Endothelial cell of umbilical vein (primary cell): ENCODE measurements at regions not wholly inside any gene's neighbourhood (a gene's known extent, or its start where the extent isn't known, plus 50 kb on each side); places are given as distances from the start of the nearest gene placed in this dataset.

Experiments
- BruUV-seq: library from RNA; stranded (reverse); fragments of 400-500 nt; replicated peaks from 2 replicates; lab custom pipeline; 2021; lab: Mats Ljungman, UMichigan
- CTCF ChIA-PET: fragments of 300-600, 350-600 bp; sonication (Branson Sonifier 250); formaldehyde crosslinking; loops from one replicate; lab custom pipeline; 2021; ENCODE audit warnings: antibody characterized with exemption, inconsistent platforms; lab: Charles Lee
- POLR2A ChIA-PET: fragments of 300-600, 350-600 bp; sonication (Branson Sonifier 250); formaldehyde crosslinking; loops from one replicate; lab custom pipeline; 2021; ENCODE audit warnings: antibody characterized with exemption, inconsistent platforms; lab: Charles Lee
- DNase-seq: peaks from one replicate; pipeline ENCODE4 v3.0.0-alpha.2; 2011; ENCODE audit warnings: low read depth, low spot score
- FAIRE-seq: peaks from 2 replicates; lab custom pipeline; 2011; peaks lifted over from hg19 to GRCh38; lab: Jason Lieb, UNC
- H2AFZ ChIP-seq: 2 replicates; pipeline ENCODE4 v1.6.0; 2012; ENCODE audit warnings: low read depth, low read length, control low read depth, inconsistent platforms
- H3K27ac ChIP-seq: 2 replicates; pipeline ENCODE4 v1.5.1; 2011; ENCODE audit warnings: low read depth, mild to moderate bottlenecking, control low read depth, low read length, moderate library complexity; ENCODE audit not compliant: insufficient read depth
- H3K27me3 ChIP-seq, 2 experiments: 2 replicates each; pipeline versions ENCODE4 v1.6.0 to v1.6.1; 2011; ENCODE audit warnings: low read length in 2 of 2, mixed read lengths in 1 of 2; ENCODE audit not compliant: control insufficient read depth in 2 of 2, insufficient read depth in 2 of 2
- H3K36me3 ChIP-seq, 2 experiments: 2 replicates in 1 of 2; 3 replicates in 1 of 2; pipeline ENCODE4 v1.5.1; 2011; ENCODE audit warnings: low read length in 2 of 2, mild to moderate bottlenecking in 1 of 2, moderate library complexity in 1 of 2; ENCODE audit not compliant: control insufficient read depth in 2 of 2, insufficient read depth in 2 of 2; ENCODE audit errors: extremely low read depth in 1 of 2
- H3K4me1 ChIP-seq: 3 replicates; pipeline ENCODE4 v1.5.1; 2011; ENCODE audit warnings: mild to moderate bottlenecking, low read length; ENCODE audit not compliant: control insufficient read depth, insufficient read depth; ENCODE audit errors: extremely low read depth
- H3K4me2 ChIP-seq: 2 replicates; pipeline ENCODE4 v1.6.1; 2011; ENCODE audit warnings: low read length, control low read depth, mixed read lengths; ENCODE audit not compliant: insufficient read depth
- H3K4me3 ChIP-seq, 3 experiments: fragments of 200-600 bp in 1 of 3; sonication (generic), shearing (Covaris generic) in 1 of 3; replicated peaks in 1 of 3; 2 replicates each; pipeline ENCODE4 v1.5.1; 2011 to 2016; ENCODE audit warnings: control low read depth in 3 of 3, low read length in 3 of 3, mild to moderate bottlenecking in 2 of 3, inconsistent platforms in 1 of 3, low read depth in 1 of 3, moderate library complexity in 1 of 3; ENCODE audit not compliant: insufficient read depth in 1 of 3
- H3K79me2 ChIP-seq: 2 replicates; pipeline ENCODE4 v1.6.0; 2012; ENCODE audit warnings: low read length, inconsistent platforms; ENCODE audit not compliant: control insufficient read depth, insufficient read depth
- H3K9ac ChIP-seq: replicated peaks from 2 replicates; pipeline ENCODE3; 2011; ENCODE audit warnings: low read length, control low read depth; ENCODE audit not compliant: insufficient read depth; ENCODE audit errors: extremely low read depth
- H3K9me1 ChIP-seq: replicated peaks from 3 replicates; pipeline ENCODE4 v1.6.0; 2011; ENCODE audit warnings: mild to moderate bottlenecking, low read length; ENCODE audit not compliant: control insufficient read depth, insufficient read depth; ENCODE audit errors: extremely low read depth
- H3K9me3 ChIP-seq: replicated peaks from 2 replicates; pipeline ENCODE4 v1.5.1; 2012; ENCODE audit warnings: low read length, inconsistent platforms; ENCODE audit not compliant: control insufficient read depth, insufficient read depth
- H4K20me1 ChIP-seq: replicated peaks from 2 replicates; pipeline ENCODE3; 2011; ENCODE audit warnings: mild to moderate bottlenecking, low read length; ENCODE audit not compliant: control insufficient read depth, insufficient read depth; ENCODE audit errors: extremely low read depth
- EZH2 ChIP-seq: IDR thresholded peaks from 2 replicates; pipeline ENCODE4 v1.6.1; 2012; ENCODE audit warnings: borderline replicate concordance, low read depth, mild to moderate bottlenecking, moderate library complexity, low read length, inconsistent platforms; ENCODE audit not compliant: severe bottlenecking
- FOS ChIP-seq: IDR thresholded peaks from 2 replicates; pipeline ENCODE4 v1.6.1; 2011; ENCODE audit warnings: mild to moderate bottlenecking, low read length, moderate library complexity, borderline replicate concordance; ENCODE audit not compliant: insufficient read depth
- GATA2 ChIP-seq: IDR thresholded peaks from 2 replicates; pipeline ENCODE4 v1.7.0; 2011; ENCODE audit warnings: low read depth, mild to moderate bottlenecking, moderate library complexity, mixed read lengths, low read length; ENCODE audit not compliant: insufficient read length, insufficient read depth
- JUN ChIP-seq: IDR thresholded peaks from 2 replicates; pipeline ENCODE4 v1.6.1; 2011; ENCODE audit warnings: borderline replicate concordance, low read depth; ENCODE audit not compliant: insufficient read length, insufficient read depth
- MAX ChIP-seq: IDR thresholded peaks from 2 replicates; pipeline ENCODE4 v1.6.1; 2011; ENCODE audit not compliant: insufficient read depth, insufficient read length
- MYC ChIP-seq: IDR thresholded peaks from one replicate; pipeline ENCODE4 v1.6.1; 2011; ENCODE audit warnings: mild to moderate bottlenecking, low read depth, low read length
- POLR2A ChIP-seq: IDR thresholded peaks from 2 replicates; pipeline ENCODE4 v1.6.1; 2012; ENCODE audit warnings: low read depth, mild to moderate bottlenecking, control low read depth, low read length
- dilution Hi-C: fragments of 300-500 bp; cut with MboI; formaldehyde crosslinking; loops from one replicate; pipeline ENCODE4 v1.15.0; 2019; ENCODE audit warnings: low sequenced_read_pairs; ENCODE audit not compliant: extremely low pct_ligation_motif_present
- intact Hi-C: fragments of 100-400 bp; cut with micrococcal nuclease; formaldehyde crosslinking; loops from one replicate; pipeline ENCODE4 v1.10.0; 2022

DNA sequence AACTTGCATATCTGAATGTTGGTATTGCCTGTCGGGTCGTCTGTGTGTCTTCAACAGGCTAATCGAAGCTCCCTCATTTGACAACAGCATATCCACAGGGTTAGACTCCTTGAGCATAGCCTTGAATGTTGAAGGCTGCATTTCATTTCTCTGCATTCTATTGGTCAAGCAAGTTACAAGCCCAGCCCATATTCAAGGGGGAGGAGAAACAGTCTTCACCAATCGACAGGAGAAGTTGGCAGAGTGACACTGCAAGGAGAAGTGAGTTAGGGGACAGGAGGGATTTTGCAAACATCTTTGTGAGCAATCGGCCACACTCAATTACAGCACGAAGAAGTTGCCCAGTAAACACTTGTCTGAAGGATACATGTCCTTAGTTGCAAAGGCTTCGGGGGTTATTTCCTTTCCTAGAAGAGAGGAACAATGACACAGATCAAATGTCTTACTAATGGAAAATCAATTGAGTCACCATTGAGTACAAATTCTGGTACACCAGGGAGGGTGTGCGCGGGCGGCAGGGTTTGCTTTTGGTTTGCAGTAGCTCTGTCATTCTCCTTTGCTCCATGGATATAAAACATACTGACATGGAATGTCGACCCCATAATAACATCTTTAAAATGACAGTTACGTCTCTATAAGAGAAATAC is 60.6 kb upstream of the NT5E start:
- Histone ChIP-seq H4K20me1 (no peaks in the 10 kb centered on the region), H3K9me3 (no peaks in the 10 kb centered on the region), H3K27me3 (no peaks in the 10 kb centered on the region), H3K4me3 (no peak overlapping the region), H3K27ac (no peak overlapping the region), H2AFZ (no peak overlapping the region), H3K79me2 (no peaks in the 10 kb centered on the region), H3K9me1 (no peaks in the 10 kb centered on the region), H3K4me1 (peaks cover 15% of the 10 kb centered on the region), H3K4me2 (no peak overlapping the region), H3K36me3 (no peaks in the 10 kb centered on the region), H3K9ac (no peak overlapping the region)
- intact Hi-C loops (no loop called here), dilution Hi-C loops (no loop called here)
- ChIA-PET CTCF (interaction anchor here (0.8 kb wide), 1 partner anchor 14 kb away, joined by 3 read pairs; no protein-coding TSS in a partner anchor), POLR2A (no interaction called here)
- FAIRE-seq (no peak), DNase-seq (no peak)
- no peak for TF ChIP-seq MAX
- no peak for TF ChIP-seq GATA2
- no peak for TF ChIP-seq POLR2A
- no TSS peak for BruUV-seq

GRCh38 chr6:85388531-85388930 is 61.4 kb upstream of the NT5E start:
- no peaks in the 10 kb centered on the region for H3K27me3 ChIP-seq
- DNase-seq (no peak), FAIRE-seq (no peak)
- no peak overlapping the region for H3K4me3 ChIP-seq
- TF ChIP-seq MYC (no peak), FOS (no peak), EZH2 (no peak), MAX (no peak), GATA2 (no peak), JUN (no peak), POLR2A (no peak)
- POLR2A ChIA-PET, result no interaction called here
- peaks cover 15% of the 10 kb centered on the region for H3K4me1 ChIP-seq
- H3K27ac ChIP-seq, result no peak overlapping the region
- intact Hi-C loops (no loop called here), dilution Hi-C loops (no loop called here)
- H3K9me1 ChIP-seq, result no peaks in the 10 kb centered on the region
- CTCF ChIA-PET, result interaction anchor here (0.8 kb wide), 1 partner anchor 15 kb away, joined by 3 read pairs; no protein-coding TSS in a partner anchor
- H3K79me2 ChIP-seq, result no peaks in the 10 kb centered on the region
- H3K4me2 ChIP-seq, result no peak overlapping the region
- no peaks in the 10 kb centered on the region for H3K9me3 ChIP-seq
- no peaks in the 10 kb centered on the region for H4K20me1 ChIP-seq
- no peak overlapping the region for H3K9ac ChIP-seq
- H3K36me3 ChIP-seq, result no peaks in the 10 kb centered on the region
- H2AFZ ChIP-seq, result no peak overlapping the region
- no TSS peak for BruUV-seq
